ENCODE measurements at regions not wholly inside any gene's neighbourhood (a gene's known extent, or its start where the extent isn't known, plus 50 kb on each side); places are given as distances from the start of the nearest gene placed in this dataset.

DNA sequence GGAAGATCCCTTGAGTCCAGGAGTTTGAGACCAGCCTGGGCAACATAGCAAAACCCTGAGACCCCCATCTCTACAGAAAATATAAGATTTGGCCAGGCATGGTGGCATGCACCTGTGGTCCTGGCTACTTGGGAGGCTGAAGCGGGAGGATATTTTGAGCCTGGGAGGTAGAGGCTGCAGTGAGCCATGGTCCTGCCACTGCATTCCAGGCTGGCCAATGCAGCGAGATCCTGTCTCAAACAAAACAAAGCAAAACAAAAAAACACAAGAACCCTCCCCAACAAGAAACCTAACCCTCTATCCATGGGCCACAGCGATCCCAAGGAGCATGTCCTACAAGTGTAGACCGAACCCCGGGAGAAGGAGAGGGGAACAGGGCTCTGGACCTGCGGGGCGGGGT is 133.3 kb downstream of the MGAT5B start:
- TF ChIP-seq, protein P1, sequence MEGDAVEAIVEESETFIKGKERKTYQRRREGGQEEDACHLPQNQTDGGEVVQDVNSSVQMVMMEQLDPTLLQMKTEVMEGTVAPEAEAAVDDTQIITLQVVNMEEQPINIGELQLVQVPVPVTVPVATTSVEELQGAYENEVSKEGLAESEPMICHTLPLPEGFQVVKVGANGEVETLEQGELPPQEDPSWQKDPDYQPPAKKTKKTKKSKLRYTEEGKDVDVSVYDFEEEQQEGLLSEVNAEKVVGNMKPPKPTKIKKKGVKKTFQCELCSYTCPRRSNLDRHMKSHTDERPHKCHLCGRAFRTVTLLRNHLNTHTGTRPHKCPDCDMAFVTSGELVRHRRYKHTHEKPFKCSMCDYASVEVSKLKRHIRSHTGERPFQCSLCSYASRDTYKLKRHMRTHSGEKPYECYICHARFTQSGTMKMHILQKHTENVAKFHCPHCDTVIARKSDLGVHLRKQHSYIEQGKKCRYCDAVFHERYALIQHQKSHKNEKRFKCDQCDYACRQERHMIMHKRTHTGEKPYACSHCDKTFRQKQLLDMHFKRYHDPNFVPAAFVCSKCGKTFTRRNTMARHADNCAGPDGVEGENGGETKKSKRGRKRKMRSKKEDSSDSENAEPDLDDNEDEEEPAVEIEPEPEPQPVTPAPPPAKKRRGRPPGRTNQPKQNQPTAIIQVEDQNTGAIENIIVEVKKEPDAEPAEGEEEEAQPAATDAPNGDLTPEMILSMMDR (IDR thresholded peaks at IDR 0.05; ENCODE audit: partially characterized antibody, unreplicated experiment), result no peak
- no peaks in the 10 kb centered on the region for H3K36me3 Mint-ChIP-seq (ENCODE audit: unreplicated experiment)
- no peak for DNase-seq
- peaks cover 4% of the 10 kb centered on the region for H3K9me3 Mint-ChIP-seq (ENCODE audit: unreplicated experiment)
- no peak overlapping the region for H3K27ac Mint-ChIP-seq (ENCODE audit: unreplicated experiment)
- no peak overlapping the region for H3K4me3 Mint-ChIP-seq (ENCODE audit: unreplicated experiment)
- peaks cover 4% of the 10 kb centered on the region for H3K27me3 Mint-ChIP-seq (ENCODE audit: unreplicated experiment)
- no peaks in the 10 kb centered on the region for H3K4me1 Mint-ChIP-seq (ENCODE audit: low read depth, unreplicated experiment)

GRCh38 chr17:77002103-77003045 is 134.2 kb downstream of the MGAT5B start:
- no peaks in the 10 kb centered on the region for H3K36me3 Mint-ChIP-seq (ENCODE audit: unreplicated experiment)
- H3K9me3 Mint-ChIP-seq (ENCODE audit: unreplicated experiment), result peaks cover 4% of the 10 kb centered on the region
- no peak for DNase-seq
- H3K4me3 Mint-ChIP-seq (ENCODE audit: unreplicated experiment), result no peak overlapping the region
- peaks cover 4% of the 10 kb centered on the region for H3K27me3 Mint-ChIP-seq (ENCODE audit: unreplicated experiment)
- no peaks in the 10 kb centered on the region for H3K4me1 Mint-ChIP-seq (ENCODE audit: low read depth, unreplicated experiment)
- no peak overlapping the region for H3K27ac Mint-ChIP-seq (ENCODE audit: unreplicated experiment)
- TF ChIP-seq, protein P1 (IDR thresholded peaks at IDR 0.05; ENCODE audit: partially characterized antibody, unreplicated experiment), result no peak

- Mint-ChIP-seq H3K27me3 (ENCODE audit: unreplicated experiment) (peaks cover 7% of the 10 kb centered on the region), H3K27ac (ENCODE audit: unreplicated experiment) (no peak overlapping the region), H3K4me1 (ENCODE audit: low read depth, unreplicated experiment) (no peaks in the 10 kb centered on the region), H3K9me3 (ENCODE audit: unreplicated experiment) (peaks cover 4% of the 10 kb centered on the region), H3K36me3 (ENCODE audit: unreplicated experiment) (no peaks in the 10 kb centered on the region), H3K4me3 (ENCODE audit: unreplicated experiment) (no peak overlapping the region)
- no peak for DNase-seq
- TF ChIP-seq, protein P1 (IDR thresholded peaks at IDR 0.05; ENCODE audit: partially characterized antibody, unreplicated experiment), result no peak
These were observed 135.5 kb downstream of the MGAT5B start for GRCh38 chr17:77003699-77004098.

DNA sequence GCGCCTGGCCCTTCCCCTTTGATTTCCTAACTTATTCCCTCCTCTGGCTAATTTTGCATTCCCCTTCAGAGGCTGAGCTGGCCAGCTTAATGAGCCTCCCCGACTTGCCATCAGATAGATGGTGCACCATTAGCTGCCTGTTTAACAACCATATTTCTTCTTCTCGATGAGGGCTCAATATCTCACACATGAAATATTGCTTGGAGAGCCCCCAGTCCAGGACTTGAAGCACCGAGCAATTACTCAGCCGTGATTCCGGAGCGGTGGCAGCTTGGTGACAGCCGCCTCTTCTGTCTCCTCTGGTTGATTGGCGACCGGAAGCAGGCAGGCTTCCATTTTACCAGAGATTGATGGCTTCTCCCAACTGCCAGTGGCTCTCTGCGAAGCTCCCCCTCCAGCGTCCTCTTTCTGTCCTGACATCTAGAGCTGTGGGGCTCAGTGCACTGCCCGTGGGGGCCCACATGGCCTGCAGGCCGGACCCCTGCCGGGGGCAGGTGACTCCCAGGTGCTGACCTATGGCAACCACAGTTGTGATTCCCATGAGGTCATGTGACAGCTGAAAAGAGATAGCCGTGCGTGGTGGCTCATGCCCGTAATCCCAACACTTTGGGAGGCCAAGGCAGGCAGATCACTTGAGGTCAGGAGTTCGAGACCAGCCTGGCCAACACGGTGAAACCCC is 133.7 kb upstream of the SEC14L1 start:
- Mint-ChIP-seq H3K36me3 (ENCODE audit: unreplicated experiment) (peaks cover 6% of the 10 kb centered on the region), H3K4me1 (ENCODE audit: low read depth, unreplicated experiment) (no peaks in the 10 kb centered on the region), H3K9me3 (ENCODE audit: unreplicated experiment) (peaks cover 3% of the 10 kb centered on the region), H3K27me3 (ENCODE audit: unreplicated experiment) (peaks cover 5% of the 10 kb centered on the region), H3K27ac (ENCODE audit: unreplicated experiment) (no peak overlapping the region), H3K4me3 (ENCODE audit: unreplicated experiment) (no peak overlapping the region)
- no peak for DNase-seq
- TF ChIP-seq, protein P1 (IDR thresholded peaks at IDR 0.05; ENCODE audit: partially characterized antibody, unreplicated experiment), result no peak

GRCh38 chr17:77009877-77010276 is 130.9 kb upstream of the SEC14L1 start:
- Mint-ChIP-seq H3K27me3 (ENCODE audit: unreplicated experiment) (peaks cover 5% of the 10 kb centered on the region), H3K4me3 (ENCODE audit: unreplicated experiment) (no peak overlapping the region), H3K27ac (ENCODE audit: unreplicated experiment) (no peak overlapping the region), H3K36me3 (ENCODE audit: unreplicated experiment) (peaks cover 6% of the 10 kb centered on the region), H3K9me3 (ENCODE audit: unreplicated experiment) (peaks cover 2% of the 10 kb centered on the region), H3K4me1 (ENCODE audit: low read depth, unreplicated experiment) (no peaks in the 10 kb centered on the region)
- TF ChIP-seq, protein P1 (IDR thresholded peaks at IDR 0.05; ENCODE audit: partially characterized antibody, unreplicated experiment), result no peak
- DNase-seq, result no peak
